ENCODE measurements at regions not wholly inside any gene's neighbourhood (a gene's known extent, or its start where the extent isn't known, plus 50 kb on each side); places are given as distances from the start of the nearest gene placed in this dataset.
"Not testable (repeated sequence)": the region's sequence is repeated elsewhere in the genome, so short reads cannot be mapped to it uniquely, and the experiment has no call there.

DNA sequence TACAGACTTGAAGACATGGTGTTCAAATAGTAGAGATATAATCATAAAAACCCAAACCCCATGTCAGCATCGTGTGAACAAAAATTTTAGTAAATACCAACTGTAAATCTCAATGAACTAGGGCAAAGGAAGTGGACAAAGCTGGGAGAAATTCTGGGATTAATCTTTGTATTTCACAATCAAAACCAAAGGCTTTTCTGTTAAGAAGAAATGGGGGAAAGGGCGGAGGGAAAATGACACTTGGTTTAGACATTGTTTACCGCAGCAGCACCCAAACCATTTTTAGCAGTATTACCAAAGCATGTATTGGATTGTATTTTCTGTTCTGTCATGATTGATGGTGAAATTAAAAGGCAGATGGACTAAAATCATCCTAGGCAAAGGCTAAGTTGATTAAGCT, 134.2 kb upstream of the PRSS3 start:
- no peak overlapping the region for H3K9ac ChIP-seq (ENCODE audit: low read length)
- no peaks in the 10 kb centered on the region for H3K27me3 ChIP-seq (ENCODE audit: control insufficient read depth, insufficient read depth, low read length)
- no peak overlapping the region for H3K27ac ChIP-seq (ENCODE audit: low read length)
- H3K36me3 ChIP-seq (ENCODE audit: control insufficient read depth, low read depth, low read length), result no peaks in the 10 kb centered on the region
- H3K4me3 ChIP-seq (ENCODE audit: low read length), result no peak overlapping the region
- no peaks in the 10 kb centered on the region for H3K9me3 ChIP-seq (ENCODE audit: control insufficient read depth, low read depth, low read length)
- no peaks in the 10 kb centered on the region for H3K4me1 ChIP-seq (ENCODE audit: control insufficient read depth, low read depth, low read length)

- Histone ChIP-seq H3K27ac (ENCODE audit: low read length) (no peak overlapping the region), H3K4me1 (ENCODE audit: control insufficient read depth, low read depth, low read length) (no peaks in the 10 kb centered on the region), H3K9me3 (ENCODE audit: control insufficient read depth, low read depth, low read length) (no peaks in the 10 kb centered on the region), H3K27me3 (ENCODE audit: control insufficient read depth, insufficient read depth, low read length) (no peaks in the 10 kb centered on the region), H3K9ac (ENCODE audit: low read length) (no peak overlapping the region), H3K36me3 (ENCODE audit: control insufficient read depth, low read depth, low read length) (no peaks in the 10 kb centered on the region), H3K4me3 (ENCODE audit: low read length) (no peak overlapping the region)
Observed at GRCh38 chr9:33662871-33663270, 132.5 kb upstream of the PRSS3 start.

DNA sequence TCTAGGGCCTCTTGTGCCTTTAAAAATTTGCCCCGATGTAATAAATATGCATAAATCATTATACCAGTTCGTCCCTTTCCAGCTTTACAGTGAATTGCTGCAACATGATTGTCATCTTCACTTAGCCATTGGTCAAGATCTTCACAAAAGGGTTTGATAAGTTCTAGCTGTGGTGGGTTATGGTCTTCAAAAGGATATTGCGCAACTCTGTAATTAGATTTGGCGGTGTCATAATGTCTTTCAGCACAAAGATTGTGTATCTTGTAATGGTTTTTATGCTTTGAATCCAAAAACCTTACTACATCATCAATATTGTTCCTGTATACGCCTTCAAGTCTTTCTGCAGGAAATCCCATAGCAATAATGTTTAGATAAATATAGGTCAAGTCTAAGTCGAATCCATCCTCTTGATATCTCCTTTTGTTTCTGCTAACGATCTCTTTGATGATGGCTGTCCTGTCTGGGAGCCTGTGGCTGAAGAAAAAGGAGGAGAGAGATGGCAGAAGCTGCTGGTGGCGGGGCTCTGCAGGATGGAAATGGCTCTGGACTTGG, 119.1 kb upstream of the PRSS3 start:
- Histone ChIP-seq H3K9ac (ENCODE audit: low read length) (peak overlapping the region; percentile 69), H3K4me3 (ENCODE audit: low read length) (peak overlapping the region; percentile 81)
- H3K9me3 ChIP-seq (ENCODE audit: control insufficient read depth, low read depth, low read length); H3K4me1 ChIP-seq (ENCODE audit: control insufficient read depth, low read depth, low read length); H3K36me3 ChIP-seq (ENCODE audit: control insufficient read depth, low read depth, low read length); H3K27ac ChIP-seq (ENCODE audit: low read length); H3K27me3 ChIP-seq (ENCODE audit: control insufficient read depth, insufficient read depth, low read length): not testable (repeated sequence)

GRCh38 chr9:33676746-33677505, 118.4 kb upstream of the PRSS3 start:
- peaks cover 3% of the 10 kb centered on the region for H3K4me1 ChIP-seq (ENCODE audit: control insufficient read depth, low read depth, low read length)
- H3K4me3 ChIP-seq (ENCODE audit: low read length), result peak overlapping the region; percentile 81
- no peaks in the 10 kb centered on the region for H3K9me3 ChIP-seq (ENCODE audit: control insufficient read depth, low read depth, low read length)
- H3K27me3 ChIP-seq (ENCODE audit: control insufficient read depth, insufficient read depth, low read length), result no peaks in the 10 kb centered on the region
- H3K36me3 ChIP-seq (ENCODE audit: control insufficient read depth, low read depth, low read length), result no peaks in the 10 kb centered on the region
- no peak overlapping the region for H3K27ac ChIP-seq (ENCODE audit: low read length)
- peak overlapping the region; percentile 69 for H3K9ac ChIP-seq (ENCODE audit: low read length)

DNA sequence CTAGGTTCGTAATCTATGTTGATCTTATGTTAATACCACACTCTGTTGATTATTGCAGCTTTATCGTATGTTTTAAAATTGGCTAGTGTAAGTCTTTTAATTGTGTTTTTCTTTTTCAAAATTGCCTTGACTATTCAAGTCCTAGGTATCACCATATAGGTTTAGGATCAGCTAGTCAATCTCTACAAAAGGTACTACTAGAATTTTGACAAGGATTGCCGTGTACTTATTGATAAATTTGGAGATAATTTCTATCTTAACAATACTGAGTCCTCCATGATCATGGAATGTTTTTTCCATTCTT, 117.9 kb upstream of the PRSS3 start:
- Histone ChIP-seq H3K36me3 (ENCODE audit: control insufficient read depth, low read depth, low read length) (no peaks in the 10 kb centered on the region), H3K4me3 (ENCODE audit: low read length) (peak overlapping the region; percentile 81), H3K27ac (ENCODE audit: low read length) (no peak overlapping the region), H3K9ac (ENCODE audit: low read length) (peak overlapping the region; percentile 69), H3K9me3 (ENCODE audit: control insufficient read depth, low read depth, low read length) (no peaks in the 10 kb centered on the region), H3K4me1 (ENCODE audit: control insufficient read depth, low read depth, low read length) (peaks cover 3% of the 10 kb centered on the region), H3K27me3 (ENCODE audit: control insufficient read depth, insufficient read depth, low read length) (no peaks in the 10 kb centered on the region)

DNA sequence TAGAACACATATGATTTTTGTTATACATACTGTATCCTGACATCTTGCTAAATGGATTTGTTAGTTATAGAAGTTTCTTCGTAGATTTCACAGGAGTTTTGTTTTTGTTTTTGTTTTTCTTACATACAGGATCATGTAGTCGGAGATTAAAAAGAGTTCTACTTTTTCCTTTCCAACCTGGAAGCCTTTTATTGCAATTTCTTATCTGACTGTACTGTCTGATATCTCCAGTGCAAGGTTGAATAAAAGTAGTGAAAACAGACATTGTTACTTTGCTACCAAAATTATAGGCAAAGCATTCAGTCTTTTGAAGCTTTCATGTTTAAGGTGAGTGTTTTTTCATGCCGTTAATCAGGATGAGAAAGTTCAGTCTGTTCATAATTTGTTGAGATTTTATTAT, 117.4 kb upstream of the PRSS3 start:
- Histone ChIP-seq H3K4me3 (ENCODE audit: low read length) (peak overlapping the region; percentile 81), H3K27ac (ENCODE audit: low read length) (no peak overlapping the region), H3K27me3 (ENCODE audit: control insufficient read depth, insufficient read depth, low read length) (no peaks in the 10 kb centered on the region), H3K36me3 (ENCODE audit: control insufficient read depth, low read depth, low read length) (no peaks in the 10 kb centered on the region), H3K9me3 (ENCODE audit: control insufficient read depth, low read depth, low read length) (no peaks in the 10 kb centered on the region), H3K4me1 (ENCODE audit: control insufficient read depth, low read depth, low read length) (peaks cover 3% of the 10 kb centered on the region), H3K9ac (ENCODE audit: low read length) (peak overlapping the region; percentile 69)

GRCh38 chr9:33682551-33682950, 112.8 kb upstream of the PRSS3 start:
- Histone ChIP-seq H3K4me1 (ENCODE audit: control insufficient read depth, low read depth, low read length) (no peaks in the 10 kb centered on the region), H3K9ac (ENCODE audit: low read length) (no peak overlapping the region), H3K36me3 (ENCODE audit: control insufficient read depth, low read depth, low read length) (no peaks in the 10 kb centered on the region), H3K27ac (ENCODE audit: low read length) (no peak overlapping the region), H3K9me3 (ENCODE audit: control insufficient read depth, low read depth, low read length) (no peaks in the 10 kb centered on the region), H3K4me3 (ENCODE audit: low read length) (no peak overlapping the region), H3K27me3 (ENCODE audit: control insufficient read depth, insufficient read depth, low read length) (no peaks in the 10 kb centered on the region)

DNA sequence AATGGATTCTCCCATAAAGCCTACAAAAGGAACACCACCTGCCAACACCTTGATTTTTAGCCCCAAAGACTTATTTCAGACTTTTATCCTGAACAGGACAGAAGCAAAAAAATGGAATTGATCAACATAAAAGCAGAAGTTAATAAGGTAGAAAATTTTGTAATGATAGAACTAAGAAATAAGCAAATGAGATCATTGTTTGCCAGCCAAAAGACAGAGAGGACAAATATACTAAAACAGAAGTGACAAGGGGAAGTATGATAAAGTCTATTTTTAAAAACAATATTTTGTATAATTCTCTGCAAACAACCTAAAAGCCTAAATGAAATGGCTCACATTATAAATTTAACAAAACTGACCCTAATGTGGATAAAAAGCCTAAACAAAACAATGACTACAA, 110.5 kb upstream of the PRSS3 start:
- Histone ChIP-seq H3K4me3 (ENCODE audit: low read length) (no peak overlapping the region), H3K27ac (ENCODE audit: low read length) (no peak overlapping the region), H3K36me3 (ENCODE audit: control insufficient read depth, low read depth, low read length) (no peaks in the 10 kb centered on the region), H3K4me1 (ENCODE audit: control insufficient read depth, low read depth, low read length) (no peaks in the 10 kb centered on the region), H3K9me3 (ENCODE audit: control insufficient read depth, low read depth, low read length) (no peaks in the 10 kb centered on the region), H3K9ac (ENCODE audit: low read length) (no peak overlapping the region), H3K27me3 (ENCODE audit: control insufficient read depth, insufficient read depth, low read length) (no peaks in the 10 kb centered on the region)

- Histone ChIP-seq H3K9me3 (ENCODE audit: control insufficient read depth, low read depth, low read length) (no peaks in the 10 kb centered on the region), H3K9ac (ENCODE audit: low read length) (no peak overlapping the region), H3K27me3 (ENCODE audit: control insufficient read depth, insufficient read depth, low read length) (no peaks in the 10 kb centered on the region), H3K36me3 (ENCODE audit: control insufficient read depth, low read depth, low read length) (no peaks in the 10 kb centered on the region), H3K4me3 (ENCODE audit: low read length) (no peak overlapping the region), H3K27ac (ENCODE audit: low read length) (no peak overlapping the region), H3K4me1 (ENCODE audit: control insufficient read depth, low read depth, low read length) (no peaks in the 10 kb centered on the region)
Observed at GRCh38 chr9:33686942-33687341, 108.4 kb upstream of the PRSS3 start.

- Histone ChIP-seq H3K36me3 (ENCODE audit: control insufficient read depth, low read depth, low read length) (no peaks in the 10 kb centered on the region), H3K27me3 (ENCODE audit: control insufficient read depth, insufficient read depth, low read length) (no peaks in the 10 kb centered on the region)
Observed at GRCh38 chr9:33687779-33688178, 107.6 kb upstream of the PRSS3 start.

DNA sequence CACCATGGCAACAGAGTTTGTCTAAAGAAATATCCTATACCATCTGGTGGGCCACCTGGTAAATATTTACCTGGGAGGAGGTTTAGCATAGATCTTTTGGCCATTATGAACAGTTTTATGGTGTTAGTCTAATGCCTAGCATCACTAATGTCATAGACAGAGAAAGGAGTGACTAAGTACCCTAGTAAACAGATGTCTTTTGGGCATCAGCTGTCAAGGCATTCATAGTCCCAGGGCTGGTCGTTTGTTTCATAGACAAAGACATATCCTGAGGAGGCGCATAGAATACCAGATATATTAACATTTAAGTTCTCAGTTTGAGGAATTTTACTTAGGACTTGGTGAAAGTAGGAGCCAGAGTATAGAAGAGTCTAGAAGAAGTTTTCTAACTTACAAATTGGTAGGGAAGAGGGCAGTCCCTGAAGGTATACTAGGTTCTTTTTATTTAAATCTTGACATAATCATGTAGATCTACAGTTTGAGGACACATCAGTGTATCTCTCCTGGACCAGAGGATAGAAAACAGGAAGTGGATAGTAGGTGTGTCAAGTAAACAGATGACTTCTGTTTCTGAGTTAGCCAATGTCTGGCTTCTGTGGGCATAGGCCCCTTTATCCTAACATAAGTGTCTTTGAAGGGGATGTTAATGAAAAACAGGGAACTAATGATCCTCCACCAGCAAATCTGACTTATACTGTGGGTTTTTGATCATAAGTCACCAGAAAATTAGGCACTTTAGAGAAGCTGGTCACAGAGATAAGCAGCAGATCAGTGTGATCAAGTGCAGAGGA, 105.0 kb upstream of the PRSS3 start:
- no peaks in the 10 kb centered on the region for H3K27me3 ChIP-seq (ENCODE audit: control insufficient read depth, insufficient read depth, low read length)
- H3K9me3 ChIP-seq (ENCODE audit: control insufficient read depth, low read depth, low read length), result no peaks in the 10 kb centered on the region
- H3K4me1 ChIP-seq (ENCODE audit: control insufficient read depth, low read depth, low read length), result no peaks in the 10 kb centered on the region
- H3K36me3 ChIP-seq (ENCODE audit: control insufficient read depth, low read depth, low read length), result no peaks in the 10 kb centered on the region
- H3K9ac ChIP-seq (ENCODE audit: low read length), result no peak overlapping the region
- H3K4me3 ChIP-seq (ENCODE audit: low read length), result no peak overlapping the region
- H3K27ac ChIP-seq (ENCODE audit: low read length), result no peak overlapping the region

More at GRCh38 chr9:33687779-33688178, 107.6 kb upstream of the PRSS3 start:
- no peak overlapping the region for H3K4me3 ChIP-seq (ENCODE audit: low read length)
- no peak overlapping the region for H3K9ac ChIP-seq (ENCODE audit: low read length)
- no peak overlapping the region for H3K27ac ChIP-seq (ENCODE audit: low read length)
- H3K4me1 ChIP-seq (ENCODE audit: control insufficient read depth, low read depth, low read length), result no peaks in the 10 kb centered on the region
- H3K9me3 ChIP-seq (ENCODE audit: control insufficient read depth, low read depth, low read length), result no peaks in the 10 kb centered on the region

DNA sequence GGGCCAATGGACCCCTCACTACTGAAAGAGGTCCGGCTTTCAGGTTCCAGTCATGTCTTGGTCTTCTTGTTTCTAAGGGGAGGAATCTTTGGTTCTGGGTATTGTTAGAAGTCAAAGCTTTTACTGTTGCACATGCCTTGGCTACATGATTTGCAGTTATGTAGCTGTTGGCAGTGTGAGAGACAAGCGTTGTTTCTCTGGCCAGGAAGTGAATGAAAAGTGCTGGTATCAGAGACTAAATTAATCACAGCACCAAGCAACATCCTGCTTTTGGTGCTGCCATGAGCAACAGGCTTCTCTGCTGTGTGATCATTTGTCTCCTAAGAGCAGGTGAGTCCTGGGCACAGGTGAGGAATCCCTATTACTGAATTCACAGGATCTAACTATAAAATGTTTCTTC, 100.1 kb upstream of the PRSS3 start:
- H3K27ac ChIP-seq (ENCODE audit: low read length), result no peak overlapping the region
- no peaks in the 10 kb centered on the region for H3K9me3 ChIP-seq (ENCODE audit: control insufficient read depth, low read depth, low read length)
- no peaks in the 10 kb centered on the region for H3K27me3 ChIP-seq (ENCODE audit: control insufficient read depth, insufficient read depth, low read length)
- no peak overlapping the region for H3K9ac ChIP-seq (ENCODE audit: low read length)
- H3K4me3 ChIP-seq (ENCODE audit: low read length), result no peak overlapping the region
- peaks cover 10% of the 10 kb centered on the region for H3K4me1 ChIP-seq (ENCODE audit: control insufficient read depth, low read depth, low read length)
- H3K36me3 ChIP-seq (ENCODE audit: control insufficient read depth, low read depth, low read length), result no peaks in the 10 kb centered on the region
